GM19043 (cell line): ENCODE measurements at regions not wholly inside any gene's neighbourhood (a gene's known extent, or its start where the extent isn't known, plus 50 kb on each side); places are given as distances from the start of the nearest gene placed in this dataset.

Experiments used
- ATAC-seq: cut with Tn5 transposase; IDR thresholded peaks from one replicate; pipeline ENCODE4 v1.9.1; 2021; ENCODE audit warnings: low read depth; ENCODE audit not compliant: unreplicated experiment

- ATAC-seq: no peak
These were observed 172.2 kb upstream of the RRP15 start for GRCh38 chr1:218112862-218113261.

- no peak for ATAC-seq
These were observed 161.1 kb upstream of the RRP15 start for GRCh38 chr1:218123968-218124367.

DNA sequence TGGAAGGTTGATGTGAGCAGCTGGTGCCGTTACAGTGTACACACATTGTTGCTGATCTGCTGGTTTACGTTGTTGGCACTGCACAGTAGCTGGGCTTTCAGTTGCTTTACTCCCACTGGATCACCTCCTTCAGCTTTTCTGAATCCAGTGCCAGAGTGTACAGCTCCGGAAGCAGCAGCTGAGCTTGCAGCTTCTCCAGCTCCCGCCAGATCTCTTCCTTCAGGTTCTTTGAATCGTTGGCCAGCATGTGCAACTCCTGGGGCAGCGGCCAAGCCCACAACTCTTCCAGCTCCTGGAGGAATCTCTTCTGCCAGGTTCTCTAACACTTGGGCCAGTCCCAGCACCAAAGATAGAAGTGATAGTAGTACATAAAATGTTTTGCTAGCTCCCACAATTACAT lies 149.7 kb upstream of the RRP15 start:
- ATAC-seq: no peak

- no peak for ATAC-seq
These were observed 145.3 kb upstream of the RRP15 start for GRCh38 chr1:218139761-218140160.

- ATAC-seq: no peak
These were observed 128.5 kb upstream of the RRP15 start for GRCh38 chr1:218156595-218156994.

DNA sequence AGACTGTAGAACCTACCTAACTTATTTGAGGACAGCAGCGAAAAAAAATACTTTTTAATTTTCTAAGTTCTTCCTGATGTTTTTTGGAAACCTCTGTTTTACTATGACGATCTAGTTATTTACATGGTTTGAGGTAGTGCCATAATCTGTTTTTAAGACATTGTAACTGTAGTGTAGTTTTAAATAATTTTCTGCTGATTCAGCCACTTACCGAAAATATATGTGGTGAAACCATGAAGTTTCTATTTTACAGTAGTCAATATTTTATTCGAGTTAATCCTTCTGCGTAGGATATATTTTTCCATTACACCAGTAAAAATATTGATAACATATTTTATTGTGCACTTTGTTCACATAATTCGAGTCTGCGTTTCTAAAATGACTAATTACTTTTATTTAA lies 121.7 kb upstream of the RRP15 start:
- ATAC-seq: no peak

DNA sequence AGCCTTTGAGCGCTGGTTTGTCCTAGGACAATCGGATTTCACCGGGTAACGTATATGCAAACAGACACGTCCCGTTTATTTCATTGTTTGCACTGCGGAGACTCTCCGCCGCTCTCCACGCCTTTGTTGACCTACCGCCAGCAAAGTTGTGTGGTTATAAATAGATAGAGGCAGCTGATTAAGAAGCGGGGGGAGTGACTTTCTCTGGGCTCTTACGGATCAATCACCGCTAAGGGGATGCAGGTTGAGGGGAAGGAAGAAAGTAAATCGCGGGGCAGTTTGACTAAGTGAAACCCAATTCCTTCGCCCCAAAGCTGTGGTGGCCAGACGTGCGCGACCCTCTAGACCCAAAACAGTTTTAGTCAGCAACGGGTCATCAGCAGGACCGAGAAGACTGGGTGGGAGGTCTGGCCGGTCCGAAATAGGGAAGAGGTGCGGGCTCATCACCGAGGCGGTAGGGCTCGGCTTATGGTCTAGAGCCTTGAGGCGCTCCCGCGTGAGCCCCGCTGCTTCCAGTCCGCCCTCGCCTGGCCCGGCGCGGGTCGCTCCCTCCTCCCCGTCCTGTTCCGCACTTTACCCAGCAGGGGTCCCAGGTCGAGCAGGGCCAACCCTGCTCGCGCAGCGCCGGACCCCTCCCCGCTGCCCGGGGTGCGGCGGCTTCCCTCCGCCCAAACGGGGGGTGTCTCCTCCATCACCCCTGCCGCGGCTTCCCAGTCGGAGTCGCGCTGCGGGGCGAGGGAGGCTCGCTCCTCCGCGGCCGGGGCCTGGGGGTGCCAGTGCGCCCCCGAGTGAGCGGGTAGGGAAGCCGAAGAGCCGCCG lies 120.8 kb upstream of the RRP15 start:
- ATAC-seq: no peak

- ATAC-seq: no peak
These were observed 120.0 kb upstream of the RRP15 start for GRCh38 chr1:218164930-218165700.

DNA sequence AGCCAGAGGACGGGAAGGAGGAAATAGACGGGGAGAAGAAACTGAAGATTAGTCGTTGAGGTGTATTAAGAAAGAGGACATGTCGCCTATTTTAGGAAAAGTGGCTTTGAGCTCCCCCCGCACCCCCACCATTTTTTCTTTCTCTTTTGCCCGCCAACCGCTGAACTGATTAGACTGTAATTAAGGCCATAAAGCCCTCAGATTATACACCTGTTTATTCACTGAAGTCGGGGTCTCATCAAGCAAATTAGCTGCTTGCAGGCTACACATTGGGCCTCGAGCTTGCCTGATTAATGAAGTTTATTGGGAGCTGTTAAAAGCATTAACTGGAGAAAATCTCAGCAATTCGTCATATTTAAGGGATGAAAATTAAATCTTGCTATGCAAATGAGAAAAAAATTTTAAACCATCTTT lies 119.4 kb upstream of the RRP15 start:
- no peak for ATAC-seq

DNA sequence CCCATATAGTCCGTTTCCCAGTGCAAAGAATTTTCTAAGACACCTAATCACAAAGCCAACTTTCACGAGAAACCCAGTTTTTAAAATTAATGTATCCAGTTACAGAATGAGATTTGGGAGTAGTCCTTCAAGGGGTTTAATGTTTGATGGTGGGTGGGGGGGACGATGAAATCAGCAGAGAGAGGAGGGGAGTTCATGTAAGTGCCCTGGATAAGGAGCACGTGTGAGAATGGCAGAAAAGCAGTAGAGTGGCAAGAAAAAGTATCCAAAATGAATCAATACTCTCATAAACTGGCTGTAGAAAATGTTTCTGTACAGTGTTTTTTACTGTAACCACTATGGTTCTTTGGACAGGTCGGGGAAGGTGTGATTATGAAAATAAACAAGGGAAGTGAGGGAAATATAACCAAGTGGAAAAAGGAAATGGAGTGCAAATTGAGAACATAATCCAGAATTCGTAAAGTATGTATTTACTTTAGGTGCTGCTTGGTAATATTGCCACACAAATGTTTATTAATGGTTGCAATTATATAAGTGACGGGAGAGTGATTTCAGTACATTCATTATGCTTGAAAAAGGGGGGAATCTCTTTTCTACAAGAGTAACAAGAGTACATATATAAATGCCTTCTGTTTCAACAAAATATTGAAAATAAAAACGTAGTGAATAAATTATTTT lies 118.7 kb upstream of the RRP15 start:
- no peak for ATAC-seq

DNA sequence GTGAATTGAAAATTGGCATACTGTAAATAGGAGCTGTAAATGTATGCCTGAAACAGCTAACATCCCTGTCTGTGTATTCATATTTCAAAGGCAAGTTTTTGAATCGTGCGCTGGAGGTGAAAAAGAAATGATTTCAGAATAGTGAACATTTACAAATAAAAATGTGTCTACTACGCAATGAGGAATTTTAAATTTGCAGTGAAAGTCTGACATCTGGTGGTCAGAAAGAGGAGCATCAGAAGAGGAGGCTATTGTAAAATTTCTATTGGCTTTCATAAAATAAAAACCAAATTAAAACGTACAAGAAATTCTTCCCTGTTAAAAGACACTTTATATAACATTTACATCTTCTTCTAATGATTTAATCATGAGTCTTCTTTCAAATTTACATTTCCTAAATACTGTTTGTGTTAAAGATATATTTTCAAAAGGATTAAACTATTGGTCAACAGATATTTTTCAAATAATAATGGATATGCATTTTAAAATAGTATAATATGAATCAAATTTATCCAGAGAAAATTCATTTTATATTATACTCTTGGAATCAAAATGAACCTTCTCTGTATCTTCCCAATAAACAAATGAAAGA lies 113.7 kb upstream of the RRP15 start:
- ATAC-seq: peak; percentile 59

DNA sequence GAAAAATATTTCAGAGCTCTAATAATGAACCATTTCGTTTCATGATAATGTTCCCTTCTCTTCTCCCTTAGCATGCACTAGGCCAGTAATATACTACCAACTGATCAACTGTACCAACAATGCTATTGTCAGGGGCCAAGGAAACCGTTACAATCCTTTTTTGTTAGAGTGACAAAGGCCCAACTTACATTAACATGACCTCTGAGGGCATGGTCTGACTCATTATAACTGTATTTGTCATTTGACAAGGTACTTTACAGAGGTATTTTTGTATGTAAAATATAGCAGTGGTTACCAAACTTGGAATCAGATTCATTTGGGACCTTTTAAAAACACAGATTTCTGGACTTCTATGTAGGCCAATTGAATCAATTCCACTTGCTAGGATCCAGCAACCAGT lies 102.6 kb upstream of the RRP15 start:
- ATAC-seq: no peak

DNA sequence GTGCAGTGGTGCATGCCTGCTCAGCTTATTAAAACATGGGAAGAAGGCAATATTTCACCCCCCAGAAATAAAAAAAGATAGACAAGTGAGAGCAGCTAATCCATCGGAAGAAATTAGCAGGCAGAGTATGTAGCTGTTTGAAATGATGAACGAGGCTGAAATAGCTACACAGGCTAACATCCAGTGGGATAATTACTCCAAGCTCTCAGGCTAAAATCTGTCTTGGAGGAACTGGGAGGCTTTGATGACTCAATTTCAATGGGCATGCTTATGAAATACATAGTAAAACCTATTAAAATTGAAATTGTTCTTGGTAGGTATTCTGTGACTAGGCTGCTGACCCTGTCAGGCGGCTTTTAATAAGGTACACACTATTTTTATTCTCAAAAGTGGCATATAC lies 84.1 kb upstream of the RRP15 start:
- ATAC-seq: no peak

GRCh38 chr1:218201601-218202000 lies 83.5 kb upstream of the RRP15 start:
- no peak for ATAC-seq

DNA sequence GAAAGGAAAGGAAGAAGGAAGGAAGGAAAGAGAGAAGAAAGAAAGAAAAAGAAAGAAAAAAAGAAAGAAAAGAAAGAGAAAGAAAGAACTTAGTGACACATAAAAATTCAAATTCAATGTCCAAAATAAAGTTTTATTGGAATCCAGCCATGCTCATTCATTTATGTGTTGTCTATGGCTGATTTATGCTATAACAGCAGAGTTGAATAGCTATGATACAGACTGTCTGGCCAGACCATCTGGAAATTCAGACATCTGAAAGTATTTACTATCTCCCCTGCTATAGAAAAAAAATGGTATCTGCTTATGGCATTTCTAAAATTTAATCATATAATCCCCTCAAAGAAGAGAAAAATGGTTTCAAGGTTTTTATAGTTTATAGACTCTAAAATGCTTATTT lies 79.4 kb upstream of the RRP15 start:
- no peak for ATAC-seq

GRCh38 chr1:218207194-218207593 lies 77.9 kb upstream of the RRP15 start:
- no peak for ATAC-seq

GRCh38 chr1:218209351-218209861 lies 75.7 kb upstream of the RRP15 start:
- no peak for ATAC-seq

DNA sequence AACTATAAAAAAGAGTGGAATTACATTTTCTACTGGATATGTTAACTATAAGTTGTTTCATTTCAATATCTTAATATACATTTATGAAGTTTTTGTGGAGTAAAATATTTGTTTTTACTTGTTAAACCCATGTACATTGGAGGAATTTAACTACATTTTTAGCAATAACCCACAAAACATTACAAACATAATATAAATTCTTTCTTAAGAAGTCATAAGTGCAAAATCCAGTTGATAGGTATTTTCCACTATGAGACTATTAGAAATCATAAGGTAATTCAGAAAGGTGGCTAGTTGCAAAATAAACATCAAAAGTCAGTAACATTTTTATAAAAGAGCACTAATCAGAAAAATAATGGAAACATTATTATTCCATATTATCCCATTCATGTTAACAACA lies 73.9 kb upstream of the RRP15 start:
- no peak for ATAC-seq

- ATAC-seq: no peak
These were observed 68.1 kb upstream of the RRP15 start for GRCh38 chr1:218217040-218217439.

GRCh38 chr1:218219460-218219859 lies 65.6 kb upstream of the RRP15 start:
- no peak for ATAC-seq

DNA sequence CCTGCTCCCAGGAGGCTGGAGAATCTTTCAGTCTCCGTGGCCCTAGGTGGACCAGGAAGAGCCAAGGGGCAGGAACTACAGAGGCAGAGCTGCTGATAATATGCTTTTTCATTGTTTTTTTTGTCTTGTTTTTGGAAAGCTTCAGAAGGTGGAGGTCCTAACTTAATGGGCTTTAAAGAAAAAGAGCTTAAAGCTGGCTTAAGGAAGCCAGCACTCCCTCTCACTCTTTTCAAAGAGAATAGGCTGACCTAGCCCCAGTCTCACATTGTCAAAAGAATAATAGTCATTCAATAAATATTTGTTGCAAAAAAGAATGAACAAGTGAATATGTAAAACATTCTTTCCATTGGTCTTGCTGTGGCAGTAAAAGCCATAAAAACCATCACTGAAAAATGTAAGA lies 61.0 kb upstream of the RRP15 start:
- no peak for ATAC-seq
